ENCODE measurements at regions not wholly inside any gene's neighbourhood (a gene's known extent, or its start where the extent isn't known, plus 50 kb on each side); places are given as distances from the start of the nearest gene placed in this dataset.

DNA sequence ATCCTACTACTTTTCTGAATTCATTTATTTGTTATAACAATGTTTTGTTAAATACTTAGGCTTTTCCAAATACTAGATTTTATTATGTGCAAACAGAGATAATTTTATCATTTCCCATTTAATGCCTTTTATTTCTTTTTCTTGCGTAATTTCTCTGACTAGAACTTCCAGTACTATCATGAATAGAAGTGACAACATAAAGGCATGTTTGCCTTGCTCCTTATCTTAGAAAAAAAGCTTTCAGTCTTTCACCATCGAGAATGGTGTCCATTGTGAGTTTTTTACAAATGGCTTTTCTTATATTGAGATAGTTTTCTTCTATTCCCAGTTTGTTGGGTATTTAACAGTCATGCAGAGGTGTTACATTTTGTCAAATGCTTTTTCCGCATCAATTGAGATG is 453.1 kb upstream of the ZP4 start:
- ChIA-PET POLR2A (no interaction called here), CTCF (interaction anchor here (0.6 kb wide), 1 partner anchor 43 kb away, joined by 3 read pairs; no protein-coding TSS in a partner anchor)
- DNase-seq (ENCODE audit: extremely low spot score): no peak
- TF ChIP-seq, protein P1, sequence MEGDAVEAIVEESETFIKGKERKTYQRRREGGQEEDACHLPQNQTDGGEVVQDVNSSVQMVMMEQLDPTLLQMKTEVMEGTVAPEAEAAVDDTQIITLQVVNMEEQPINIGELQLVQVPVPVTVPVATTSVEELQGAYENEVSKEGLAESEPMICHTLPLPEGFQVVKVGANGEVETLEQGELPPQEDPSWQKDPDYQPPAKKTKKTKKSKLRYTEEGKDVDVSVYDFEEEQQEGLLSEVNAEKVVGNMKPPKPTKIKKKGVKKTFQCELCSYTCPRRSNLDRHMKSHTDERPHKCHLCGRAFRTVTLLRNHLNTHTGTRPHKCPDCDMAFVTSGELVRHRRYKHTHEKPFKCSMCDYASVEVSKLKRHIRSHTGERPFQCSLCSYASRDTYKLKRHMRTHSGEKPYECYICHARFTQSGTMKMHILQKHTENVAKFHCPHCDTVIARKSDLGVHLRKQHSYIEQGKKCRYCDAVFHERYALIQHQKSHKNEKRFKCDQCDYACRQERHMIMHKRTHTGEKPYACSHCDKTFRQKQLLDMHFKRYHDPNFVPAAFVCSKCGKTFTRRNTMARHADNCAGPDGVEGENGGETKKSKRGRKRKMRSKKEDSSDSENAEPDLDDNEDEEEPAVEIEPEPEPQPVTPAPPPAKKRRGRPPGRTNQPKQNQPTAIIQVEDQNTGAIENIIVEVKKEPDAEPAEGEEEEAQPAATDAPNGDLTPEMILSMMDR (IDR thresholded peaks at IDR 0.05; ENCODE audit: control extremely low read depth, extremely low read depth, low read depth, missing control alignments): no peak

DNA sequence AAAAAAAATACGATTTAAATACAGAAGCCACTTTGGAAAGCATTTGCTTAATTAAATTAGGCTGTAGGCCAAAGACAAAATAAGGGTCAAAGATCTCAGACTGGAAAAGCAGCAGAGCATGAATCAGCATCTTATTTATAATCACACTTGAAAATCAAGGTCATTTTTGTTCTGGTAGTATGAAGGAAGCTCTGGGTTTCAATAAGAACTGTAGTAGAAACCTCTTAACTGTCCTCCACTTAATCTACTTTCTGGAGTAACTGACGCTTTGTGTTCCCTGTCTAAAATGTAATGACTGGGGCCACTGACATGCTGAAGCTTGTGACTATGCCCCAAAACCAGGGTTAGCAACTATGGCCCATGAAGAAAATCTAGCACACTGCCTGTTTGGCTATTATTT is 450.7 kb upstream of the ZP4 start:
- TF ChIP-seq, protein P1 (IDR thresholded peaks at IDR 0.05; ENCODE audit: control extremely low read depth, extremely low read depth, low read depth, missing control alignments): no peak
- no peak for DNase-seq (ENCODE audit: extremely low spot score)
- CTCF ChIA-PET: interaction anchor here (1.6 kb wide), 1 partner anchor 26 kb away, joined by 3 read pairs; no protein-coding TSS in a partner anchor
- POLR2A ChIA-PET: no interaction called here

DNA sequence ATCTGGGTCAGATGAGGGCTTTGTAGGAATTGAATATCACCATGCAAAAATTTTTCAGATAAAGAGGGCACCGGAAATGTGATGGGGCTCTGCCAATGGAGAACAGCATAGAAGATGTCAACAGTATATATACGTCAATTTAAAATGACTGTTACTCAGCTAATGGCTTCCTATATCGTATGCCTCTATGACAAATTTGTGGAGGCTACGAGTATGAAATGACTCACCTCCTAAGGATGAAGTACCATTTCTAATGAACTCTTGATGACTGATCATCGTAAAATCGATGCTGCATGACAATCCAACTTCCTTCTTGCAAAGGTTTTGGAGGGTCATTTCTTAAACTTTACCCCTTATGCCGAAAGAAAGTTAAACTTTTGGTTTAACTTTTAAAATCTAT is 450.3 kb upstream of the ZP4 start:
- ChIA-PET POLR2A (no interaction called here), CTCF (interaction anchor here (1.6 kb wide), 1 partner anchor 26 kb away, joined by 3 read pairs; no protein-coding TSS in a partner anchor)
- TF ChIP-seq, protein P1 (IDR thresholded peaks at IDR 0.05; ENCODE audit: control extremely low read depth, extremely low read depth, low read depth, missing control alignments): no peak
- DNase-seq (ENCODE audit: extremely low spot score): no peak

DNA sequence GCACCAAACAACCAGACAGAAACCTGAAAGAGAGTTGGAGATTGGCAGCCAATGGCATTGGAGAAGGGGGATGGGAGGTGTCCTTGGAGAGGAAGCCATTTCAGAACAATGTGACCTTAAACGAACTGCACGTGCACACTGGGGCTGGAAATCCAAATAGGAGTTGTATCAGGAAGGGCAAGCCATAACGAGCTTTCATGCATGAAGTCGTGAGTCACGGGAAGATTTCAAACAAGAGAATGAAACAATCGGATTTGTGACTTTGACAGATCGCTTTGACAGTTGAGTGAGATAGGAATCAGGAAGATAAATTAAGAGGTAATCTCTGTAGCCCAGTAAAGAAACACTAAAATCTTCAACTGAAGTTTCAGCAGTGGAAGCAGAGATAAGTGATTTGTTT is 445.8 kb upstream of the ZP4 start:
- CTCF ChIA-PET: no interaction called here

DNA sequence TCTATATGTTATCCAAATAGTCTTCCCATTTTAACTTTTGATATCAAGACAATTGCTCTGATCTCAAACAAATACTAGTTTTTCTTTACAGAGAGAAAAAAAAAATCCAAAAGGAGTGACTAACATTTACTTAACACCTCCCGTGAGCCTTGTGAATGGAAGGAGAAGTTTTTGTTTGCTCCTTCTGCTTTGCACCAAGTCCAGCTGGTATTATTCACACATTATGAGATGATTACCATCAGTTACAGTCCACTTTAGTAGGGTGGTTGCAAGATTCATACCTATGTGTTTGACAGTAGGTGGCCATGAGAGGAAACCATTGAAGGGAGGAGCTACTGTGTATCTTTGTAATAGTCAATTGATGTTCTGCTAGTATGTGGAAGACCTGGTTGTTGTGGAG is 443.4 kb upstream of the ZP4 start:
- CTCF ChIA-PET: no interaction called here
- POLR2A ChIA-PET: interaction anchor here (0.6 kb wide), 1 partner anchor 9 kb away, joined by 7 read pairs; no protein-coding TSS in a partner anchor

More for the DNA sequence above, 445.8 kb upstream of the ZP4 start:
- TF ChIP-seq, protein P1 (IDR thresholded peaks at IDR 0.05; ENCODE audit: control extremely low read depth, extremely low read depth, low read depth, missing control alignments): no peak
- POLR2A ChIA-PET: no interaction called here
- DNase-seq (ENCODE audit: extremely low spot score): no peak

DNA sequence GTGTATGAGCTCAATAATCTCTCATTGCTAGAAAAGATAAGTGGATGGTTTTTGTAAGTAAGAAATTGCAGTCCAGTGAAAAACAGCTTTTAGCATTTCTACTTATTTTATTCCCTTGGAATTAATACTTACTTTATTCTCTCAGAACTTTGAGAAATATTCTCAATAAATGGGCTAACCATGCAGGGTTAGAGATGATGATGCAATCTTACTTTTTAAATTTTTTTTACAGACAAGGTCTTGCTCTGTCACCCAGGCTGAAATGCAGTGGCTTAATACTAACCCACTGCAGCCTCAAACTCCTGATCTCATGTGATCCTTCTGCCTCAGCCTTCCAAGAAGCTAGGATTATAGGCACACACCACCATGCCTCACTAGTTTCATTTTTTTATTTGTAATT is 440.8 kb upstream of the ZP4 start:
- POLR2A ChIA-PET: no interaction called here

More for the DNA sequence above, 443.4 kb upstream of the ZP4 start:
- TF ChIP-seq, protein P1 (IDR thresholded peaks at IDR 0.05; ENCODE audit: control extremely low read depth, extremely low read depth, low read depth, missing control alignments): no peak
- DNase-seq (ENCODE audit: extremely low spot score): no peak

More for the DNA sequence above, 440.8 kb upstream of the ZP4 start:
- TF ChIP-seq, protein P1 (IDR thresholded peaks at IDR 0.05; ENCODE audit: control extremely low read depth, extremely low read depth, low read depth, missing control alignments): no peak
- no peak for DNase-seq (ENCODE audit: extremely low spot score)
- CTCF ChIA-PET: no interaction called here
